BLaER1 treated with 17β-estradiol and CSF1 and Interleukin-3, amounts not matched to agents 10 nM and 100 nM (cell line): ENCODE measurements at regions not wholly inside any gene's neighbourhood (a gene's known extent, or its start where the extent isn't known, plus 50 kb on each side); places are given as distances from the start of the nearest gene placed in this dataset.
"Not testable (repeated sequence)": the region's sequence is repeated elsewhere in the genome, so short reads cannot be mapped to it uniquely, and the experiment has no call there.

Experiments
- H3K27ac ChIP-seq, 11 experiments: shearing (Covaris generic); formaldehyde crosslinking; 2 replicates each; pipeline ENCODE4 v1.8.1; 2022
- H3K27me3 ChIP-seq, 11 experiments: shearing (Covaris generic); formaldehyde crosslinking; 2 replicates each; pipeline ENCODE4 v1.8.1; 2022
- H3K36me3 ChIP-seq, 11 experiments: shearing (Covaris generic); formaldehyde crosslinking; 2 replicates each; pipeline ENCODE4 v1.8.1; 2022
- H3K4me1 ChIP-seq, 10 experiments: shearing (Covaris generic); formaldehyde crosslinking; 2 replicates each; pipeline ENCODE4 v1.8.1; 2022
- H3K4me2 ChIP-seq, 11 experiments: shearing (Covaris generic); formaldehyde crosslinking; 2 replicates each; pipeline ENCODE4 v1.8.1; 2022
- H3K4me3 ChIP-seq, 10 experiments: shearing (Covaris generic); formaldehyde crosslinking; 2 replicates each; pipeline ENCODE4 v1.8.1; 2022
- H3K9ac ChIP-seq, 11 experiments: shearing (Covaris generic); formaldehyde crosslinking; 2 replicates each; pipeline ENCODE4 v1.8.1; 2022
- H3K9me3 ChIP-seq, 11 experiments: shearing (Covaris generic); formaldehyde crosslinking; replicated peaks in 1 of 11; 2 replicates each; pipeline ENCODE4 v1.8.1; 2022
- H4K20me1 ChIP-seq, 11 experiments: shearing (Covaris generic); formaldehyde crosslinking; 2 replicates each; pipeline ENCODE4 v1.8.1; 2022
- Cebpa-rat ChIP-seq, 11 experiments: shearing (Covaris generic); IDR thresholded peaks; 2 replicates each; pipeline ENCODE4 v1.8.1; 2022

DNA sequence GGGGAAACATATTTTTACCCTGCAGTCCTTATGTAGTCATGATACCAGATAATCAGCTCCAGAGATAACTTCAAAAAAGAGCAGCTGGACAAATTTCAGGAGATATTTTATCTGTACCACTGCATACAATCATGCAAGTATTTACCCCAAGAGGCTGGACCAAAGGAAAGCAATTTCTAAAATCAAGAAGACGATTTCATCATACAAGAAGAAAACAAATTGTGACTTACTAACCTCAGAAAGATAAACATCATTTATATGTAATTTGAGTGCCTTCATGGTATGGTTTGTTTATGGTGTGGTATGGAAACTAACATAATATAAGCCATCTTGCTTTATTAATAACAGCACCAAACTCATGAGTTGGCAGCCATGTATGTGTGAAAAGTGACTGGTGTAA, 603.6 kb downstream of the PSAT1 start:
- no peaks in the 10 kb centered on the region for H3K9me3 ChIP-seq
- no peak overlapping the region for H3K4me3 ChIP-seq
- H3K9ac ChIP-seq: no peak overlapping the region
- H3K27ac ChIP-seq: no peak overlapping the region
- no peaks in the 10 kb centered on the region for H3K36me3 ChIP-seq
- H4K20me1 ChIP-seq: no peaks in the 10 kb centered on the region
- TF ChIP-seq Cebpa-rat (IDR thresholded peaks at IDR 0.05): no peak
- H3K4me1 ChIP-seq: peaks cover 0 to 11% (median 0%) of the 10 kb centered on the region in 10 experiments; a peak in 7 of 20 replicates
- no peak overlapping the region for H3K4me2 ChIP-seq
- H3K27me3 ChIP-seq: no peaks in the 10 kb centered on the region

DNA sequence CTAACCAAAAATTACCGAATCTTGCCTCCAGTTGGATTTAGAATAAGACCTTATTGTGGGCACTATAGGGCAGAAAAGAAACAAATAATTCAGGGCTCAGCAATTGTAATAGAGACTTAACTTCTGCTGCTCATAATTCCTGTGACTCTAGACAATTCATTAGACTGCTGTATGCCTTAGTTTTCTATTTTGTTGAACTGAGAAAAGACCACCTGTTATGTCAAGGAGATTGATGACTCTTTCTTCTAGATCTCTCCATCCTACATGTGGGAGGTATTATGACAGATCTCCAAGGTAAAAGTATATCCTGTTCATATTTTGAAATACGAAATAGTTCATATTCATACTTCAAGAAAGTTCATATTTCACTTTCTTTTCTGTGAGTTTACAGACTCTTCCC, 605.1 kb downstream of the PSAT1 start:
- Histone ChIP-seq H3K4me3 (no peak overlapping the region), H3K27me3 (no peaks in the 10 kb centered on the region), H3K9ac (no peak overlapping the region), H3K36me3 (no peaks in the 10 kb centered on the region), H3K9me3 (no peaks in the 10 kb centered on the region), H4K20me1 (no peaks in the 10 kb centered on the region), H3K27ac (no peak overlapping the region), H3K4me1 (no peaks in the 10 kb centered on the region), H3K4me2 (no peak overlapping the region)
- TF ChIP-seq Cebpa-rat (IDR thresholded peaks at IDR 0.05): no peak

DNA sequence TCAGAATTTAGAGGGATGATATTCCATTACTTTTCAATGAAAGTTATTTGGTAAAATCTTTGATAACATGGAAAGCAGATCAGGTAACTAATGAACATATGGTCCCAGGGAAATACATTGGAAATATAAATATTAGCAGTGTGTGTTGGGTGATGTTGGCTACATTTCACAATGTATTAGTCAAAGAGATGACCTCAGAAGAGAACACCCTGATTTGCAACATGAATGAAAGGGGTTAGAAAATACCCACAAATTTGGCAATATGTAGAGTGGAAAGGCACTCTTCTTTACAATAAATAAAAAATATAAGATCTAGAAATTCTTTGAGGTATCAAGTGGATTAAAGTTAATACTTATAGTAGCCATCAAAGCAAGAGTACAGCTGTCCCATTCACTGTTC, 606.7 kb downstream of the PSAT1 start:
- H3K36me3 ChIP-seq: no peaks in the 10 kb centered on the region
- no peaks in the 10 kb centered on the region for H3K4me1 ChIP-seq
- no peak overlapping the region for H3K27ac ChIP-seq
- no peak overlapping the region for H3K4me2 ChIP-seq
- no peak overlapping the region for H3K4me3 ChIP-seq
- H3K27me3 ChIP-seq: no peaks in the 10 kb centered on the region
- peaks cover 0 to under 1% (median 0%) of the 10 kb centered on the region in 11 experiments; a peak in 1 of 22 replicates for H3K9me3 ChIP-seq
- TF ChIP-seq Cebpa-rat (IDR thresholded peaks at IDR 0.05): no peak
- H3K9ac ChIP-seq: no peak overlapping the region
- H4K20me1 ChIP-seq: no peaks in the 10 kb centered on the region

DNA sequence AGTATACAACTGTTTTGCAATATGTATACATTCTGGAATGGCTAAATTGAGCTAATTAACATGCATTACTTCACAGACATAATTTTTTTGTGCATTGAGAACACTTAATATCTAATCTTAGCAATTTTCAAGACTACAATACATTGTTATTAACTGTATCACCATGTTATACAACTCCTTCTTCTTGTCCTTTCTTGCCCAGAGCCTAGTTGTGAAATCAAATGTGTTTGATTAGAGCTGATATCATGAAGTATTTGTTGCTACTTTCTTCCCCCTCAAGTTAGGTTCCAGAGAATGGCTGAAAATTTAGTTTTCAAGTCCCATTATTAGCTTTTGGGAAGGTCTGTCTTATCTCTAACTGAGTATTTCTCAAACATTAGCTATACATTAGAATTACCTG, 607.8 kb downstream of the PSAT1 start:
- H3K9me3 ChIP-seq: peaks cover 0 to 5% (median 0%) of the 10 kb centered on the region in 11 experiments; a peak in 4 of 22 replicates
- no peak overlapping the region for H3K9ac ChIP-seq
- H3K4me1 ChIP-seq: no peaks in the 10 kb centered on the region
- H3K4me3 ChIP-seq: no peak overlapping the region
- H3K36me3 ChIP-seq: no peaks in the 10 kb centered on the region
- no peak overlapping the region for H3K4me2 ChIP-seq
- no peak for TF ChIP-seq Cebpa-rat (IDR thresholded peaks at IDR 0.05)
- no peaks in the 10 kb centered on the region for H4K20me1 ChIP-seq
- no peak overlapping the region for H3K27ac ChIP-seq
- H3K27me3 ChIP-seq: no peaks in the 10 kb centered on the region

DNA sequence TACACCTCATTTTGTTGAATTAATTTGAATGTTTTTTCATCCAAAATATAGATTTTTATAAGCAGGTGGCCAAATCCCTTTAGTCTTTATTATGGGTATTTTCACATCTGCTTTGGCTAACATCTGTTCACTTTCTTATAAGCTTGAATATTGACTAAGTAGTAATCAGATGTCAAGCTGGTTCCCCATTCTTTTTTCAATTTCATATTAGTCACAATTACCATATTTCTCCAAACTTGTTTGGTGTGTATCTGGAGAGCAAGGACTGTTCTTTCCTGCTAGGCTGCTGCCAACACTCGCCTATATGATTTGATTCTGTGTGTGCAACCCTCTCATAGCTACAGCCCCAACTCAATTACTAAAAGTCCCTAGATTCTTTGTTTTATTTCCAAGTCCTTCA, 608.5 kb downstream of the PSAT1 start:
- H3K27me3 ChIP-seq: no peaks in the 10 kb centered on the region
- TF ChIP-seq Cebpa-rat (IDR thresholded peaks at IDR 0.05): no peak
- H4K20me1 ChIP-seq: no peaks in the 10 kb centered on the region
- H3K9me3 ChIP-seq: peaks cover 0 to 5% (median 0%) of the 10 kb centered on the region in 11 experiments; a peak in 4 of 22 replicates
- H3K4me2 ChIP-seq: no peak overlapping the region
- H3K4me3 ChIP-seq: no peak overlapping the region
- H3K27ac ChIP-seq: no peak overlapping the region
- no peaks in the 10 kb centered on the region for H3K4me1 ChIP-seq
- no peak overlapping the region for H3K9ac ChIP-seq
- no peaks in the 10 kb centered on the region for H3K36me3 ChIP-seq

DNA sequence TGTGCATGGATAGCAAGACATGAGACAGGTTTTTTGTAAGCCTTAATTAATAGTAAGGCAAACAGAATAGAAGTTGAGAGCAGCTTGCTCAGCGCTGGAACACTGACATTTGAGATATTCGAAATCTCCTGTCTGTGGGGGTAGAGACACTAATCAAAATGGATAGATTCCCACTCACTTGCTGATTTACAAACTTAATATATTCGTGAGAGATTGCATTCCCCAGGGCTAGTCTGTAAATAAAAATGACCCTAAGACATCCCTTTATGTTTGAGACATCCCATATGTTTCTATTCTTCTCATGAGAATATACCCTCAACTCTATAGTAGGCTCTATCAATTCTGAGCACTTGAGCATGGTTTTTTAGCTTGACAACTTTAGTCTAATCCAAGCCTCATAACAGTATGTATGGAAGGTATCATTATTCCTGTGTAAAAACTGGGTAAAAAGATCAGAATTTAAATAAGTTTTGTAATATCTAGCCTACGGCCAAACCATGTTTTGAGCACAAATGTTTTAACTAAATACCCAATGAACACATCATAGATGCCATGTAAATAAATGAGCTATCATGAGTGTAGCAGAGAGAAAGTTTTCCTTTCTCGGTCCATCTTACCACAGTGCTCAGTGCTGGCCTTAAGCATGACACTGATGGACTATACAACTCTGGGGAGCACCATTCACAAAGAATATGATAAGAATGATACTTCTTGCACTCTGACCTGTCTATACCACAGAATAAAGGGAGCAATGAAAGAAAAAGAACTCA, 609.2 kb downstream of the PSAT1 start:
- H3K4me1 ChIP-seq: no peaks in the 10 kb centered on the region
- no peaks in the 10 kb centered on the region for H4K20me1 ChIP-seq
- no peak overlapping the region for H3K4me2 ChIP-seq
- peaks cover 0 to 5% (median 0%) of the 10 kb centered on the region in 11 experiments; a peak in 4 of 22 replicates for H3K9me3 ChIP-seq
- no peak for TF ChIP-seq Cebpa-rat (IDR thresholded peaks at IDR 0.05)
- no peak overlapping the region for H3K9ac ChIP-seq
- H3K4me3 ChIP-seq: no peak overlapping the region
- H3K36me3 ChIP-seq: no peaks in the 10 kb centered on the region
- H3K27me3 ChIP-seq: no peaks in the 10 kb centered on the region
- no peak overlapping the region for H3K27ac ChIP-seq

DNA sequence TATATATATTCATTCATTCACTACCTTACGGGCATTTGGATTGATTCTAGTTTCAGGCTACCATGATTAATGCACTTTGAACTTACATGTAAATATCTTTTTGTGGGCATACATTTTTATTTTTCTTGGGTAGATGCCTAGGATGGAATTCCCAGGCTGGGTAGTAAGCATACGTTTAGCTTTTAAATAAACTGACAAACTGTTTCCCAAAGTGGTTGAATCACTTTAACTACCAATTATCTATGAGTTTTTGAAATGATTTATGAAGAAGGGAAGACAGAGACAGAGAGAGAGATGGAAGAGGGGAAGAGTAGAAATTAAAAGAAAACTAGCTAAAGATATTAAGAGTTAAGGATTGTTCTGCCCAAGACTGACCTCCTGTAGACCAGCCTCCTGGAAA, 612.6 kb downstream of the PSAT1 start:
- H3K27me3 ChIP-seq: no peaks in the 10 kb centered on the region
- H3K9me3 ChIP-seq: peaks cover 0 to 5% (median 0%) of the 10 kb centered on the region in 11 experiments; a peak in 4 of 22 replicates
- H3K36me3 ChIP-seq: no peaks in the 10 kb centered on the region
- H3K9ac ChIP-seq: no peak overlapping the region
- H4K20me1 ChIP-seq: no peaks in the 10 kb centered on the region
- H3K4me3 ChIP-seq: no peak overlapping the region
- TF ChIP-seq Cebpa-rat (IDR thresholded peaks at IDR 0.05): no peak
- H3K4me1 ChIP-seq: no peaks in the 10 kb centered on the region
- no peak overlapping the region for H3K4me2 ChIP-seq
- no peak overlapping the region for H3K27ac ChIP-seq

DNA sequence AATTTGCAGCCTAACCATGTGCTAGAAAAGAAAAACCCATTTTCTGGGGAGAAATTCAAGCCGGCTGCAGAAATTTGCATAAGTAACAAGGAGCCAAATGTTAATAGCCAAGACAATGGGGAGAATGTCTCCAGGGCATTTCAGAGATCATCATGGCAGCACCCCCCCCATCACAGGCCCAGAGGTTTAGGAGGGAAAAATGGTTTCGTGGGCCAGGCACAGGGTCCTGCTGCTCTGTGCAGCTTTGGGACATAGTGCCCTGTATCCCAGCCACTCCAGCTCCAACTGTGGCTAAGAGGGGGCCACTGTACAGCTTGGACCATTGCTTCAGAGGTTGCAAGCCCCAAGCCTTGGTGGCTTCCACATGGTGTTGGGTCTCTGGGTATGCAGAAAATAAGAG, 620.0 kb downstream of the PSAT1 start:
- peaks cover 24 to 32% (median 28%) of the 10 kb centered on the region in 11 experiments for H3K9me3 ChIP-seq
- H3K9ac ChIP-seq, H3K36me3 ChIP-seq, H3K4me1 ChIP-seq, H3K27me3 ChIP-seq, H4K20me1 ChIP-seq, H3K4me2 ChIP-seq, H3K4me3 ChIP-seq, H3K27ac ChIP-seq: not testable (repeated sequence)

DNA sequence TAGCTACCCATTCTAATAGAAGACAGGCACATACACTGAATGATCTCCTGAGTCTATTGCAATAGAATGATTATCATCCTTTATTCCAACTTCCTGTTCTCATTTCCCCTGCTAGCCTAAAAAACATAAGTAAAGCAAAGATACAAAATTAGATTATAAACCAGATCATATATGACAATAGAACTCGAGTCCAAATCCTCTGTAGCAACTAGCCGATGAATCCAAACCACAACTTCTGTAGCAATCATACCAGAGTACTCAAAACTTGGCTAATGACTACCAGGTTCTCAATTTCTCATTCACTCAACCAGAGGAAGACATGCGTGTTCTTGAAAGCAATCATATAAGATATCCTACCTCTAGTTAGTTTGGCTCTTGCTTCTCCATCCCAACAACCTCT, 622.1 kb downstream of the PSAT1 start:
- Histone ChIP-seq H3K9ac (no peak overlapping the region), H3K4me3 (no peak overlapping the region), H3K27ac (no peak overlapping the region), H3K4me2 (no peak overlapping the region), H3K9me3 (peaks cover 24 to 32% (median 28%) of the 10 kb centered on the region in 11 experiments), H4K20me1 (no peaks in the 10 kb centered on the region), H3K4me1 (no peaks in the 10 kb centered on the region), H3K36me3 (peaks cover 0 to 3% (median 0%) of the 10 kb centered on the region in 11 experiments; a peak in 1 of 22 replicates), H3K27me3 (no peaks in the 10 kb centered on the region)
- no peak for TF ChIP-seq Cebpa-rat (IDR thresholded peaks at IDR 0.05)

DNA sequence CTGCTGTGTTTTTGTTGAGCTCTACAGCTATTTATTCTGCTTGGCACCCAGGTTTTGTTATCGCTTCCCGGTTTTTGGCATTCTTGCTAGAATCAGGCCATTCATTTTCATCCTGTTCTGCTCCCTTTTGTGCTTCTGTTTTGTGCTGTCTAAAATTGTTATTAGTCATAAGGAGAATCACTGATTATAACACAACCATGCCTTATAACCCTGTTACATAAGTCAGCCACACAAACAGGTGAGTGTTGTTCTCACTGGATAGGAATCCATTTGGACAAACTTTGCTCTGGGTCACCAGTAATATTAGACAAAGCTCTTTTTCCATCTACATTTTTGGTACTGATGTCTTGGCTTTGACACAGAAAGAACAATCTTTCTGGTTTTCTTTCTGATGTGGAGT, 622.8 kb downstream of the PSAT1 start:
- no peak overlapping the region for H3K4me2 ChIP-seq

More for the DNA sequence above, 622.8 kb downstream of the PSAT1 start:
- Histone ChIP-seq H3K27me3 (no peaks in the 10 kb centered on the region), H3K4me1 (no peaks in the 10 kb centered on the region), H3K36me3 (peaks cover 0 to 3% (median 0%) of the 10 kb centered on the region in 11 experiments; a peak in 1 of 22 replicates), H3K27ac (no peak overlapping the region), H4K20me1 (no peaks in the 10 kb centered on the region), H3K9me3 (peaks cover 24 to 32% (median 28%) of the 10 kb centered on the region in 11 experiments), H3K9ac (no peak overlapping the region), H3K4me3 (no peak overlapping the region)
- no peak for TF ChIP-seq Cebpa-rat (IDR thresholded peaks at IDR 0.05)
